HG03558 (cell line): ENCODE measurements at regions not wholly inside any gene's neighbourhood (a gene's known extent, or its start where the extent isn't known, plus 50 kb on each side); places are given as distances from the start of the nearest gene placed in this dataset.

Experiments used
- ATAC-seq: cut with Tn5 transposase; IDR thresholded peaks from one replicate; pipeline ENCODE4 v1.9.1; 2021; ENCODE audit warnings: moderate number of reproducible peaks; ENCODE audit not compliant: unreplicated experiment; ENCODE audit errors: extremely low read depth

DNA sequence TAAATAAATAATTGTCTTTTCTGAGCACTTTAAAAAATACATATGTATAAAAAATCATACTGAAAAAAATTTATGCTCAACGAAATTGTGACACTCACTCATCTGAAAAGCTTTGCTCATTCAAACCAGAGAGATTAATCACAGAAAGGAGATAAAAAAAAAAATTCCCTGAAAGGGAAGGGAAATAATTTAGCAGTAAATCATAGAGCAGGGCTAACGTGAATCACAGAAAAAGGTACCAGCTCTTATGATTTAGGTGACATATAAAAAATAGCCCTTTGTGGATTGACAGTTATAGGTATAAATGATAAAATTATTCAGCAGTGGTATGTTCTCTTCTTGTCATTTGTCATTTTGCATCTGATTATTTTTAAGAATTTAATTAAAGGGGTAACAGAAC lies 552.7 kb upstream of the TENM3 start:
- no peak for ATAC-seq

- no peak for ATAC-seq
Observed at GRCh38 chr4:181692965-181693364, 550.2 kb upstream of the TENM3 start.

DNA sequence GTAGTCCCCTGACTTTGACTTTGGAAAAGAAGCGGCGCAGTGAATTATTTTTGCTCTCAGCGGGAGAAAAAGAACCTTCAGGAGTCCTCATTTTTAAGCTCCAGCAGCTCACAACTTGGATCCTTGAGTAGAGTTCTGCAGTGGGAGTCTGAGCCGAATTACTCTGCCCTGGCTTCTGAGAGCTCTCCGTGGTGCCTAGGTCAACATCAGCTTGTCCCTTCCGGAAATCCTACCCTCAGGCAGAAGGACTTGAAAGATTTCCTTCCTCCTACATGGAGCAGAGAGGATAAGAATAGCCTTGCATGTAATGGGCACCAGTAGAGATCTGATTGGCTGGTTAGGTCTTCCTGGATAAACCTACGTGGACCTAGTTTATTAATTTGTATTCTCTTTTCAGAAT lies 549.7 kb upstream of the TENM3 start:
- no peak for ATAC-seq

GRCh38 chr4:181698221-181698620 lies 545.0 kb upstream of the TENM3 start:
- ATAC-seq: no peak

DNA sequence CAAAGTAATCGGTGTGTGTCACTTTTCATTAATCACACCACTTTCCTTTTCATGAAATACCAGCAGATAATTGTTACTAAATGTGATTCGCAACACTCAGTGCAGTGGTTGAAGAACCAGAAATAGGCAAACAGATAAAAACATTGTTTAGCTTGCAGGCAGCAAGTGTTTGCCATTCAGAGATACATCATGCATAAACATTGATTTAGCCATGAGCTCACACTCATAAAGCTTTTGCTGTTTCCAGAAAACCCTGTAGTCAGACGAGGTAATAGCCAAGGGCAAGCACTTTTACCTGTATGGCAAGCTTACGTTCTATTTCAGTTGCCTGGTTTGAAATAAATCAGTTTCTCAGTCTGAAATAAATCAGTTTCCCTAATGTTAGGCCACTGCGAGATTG lies 542.0 kb upstream of the TENM3 start:
- ATAC-seq: no peak

DNA sequence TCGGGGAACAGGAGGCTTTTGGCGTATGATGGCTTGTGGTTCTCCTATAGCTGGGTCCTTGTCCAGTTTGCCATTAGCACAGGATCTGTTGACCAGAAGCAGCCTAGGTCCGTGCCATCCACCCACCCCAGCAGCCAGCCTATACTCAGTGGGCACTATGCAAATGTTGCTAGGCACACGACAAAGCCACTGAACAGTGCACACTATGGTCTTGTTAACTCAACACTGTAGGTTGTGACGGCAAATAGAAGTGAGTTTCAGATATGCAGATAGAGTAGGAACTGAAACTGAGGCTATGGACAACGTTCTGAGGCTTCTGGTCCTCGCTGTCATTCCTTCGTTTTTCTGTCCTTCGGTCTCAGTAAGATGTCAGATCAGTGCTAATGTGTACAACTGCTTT lies 541.3 kb upstream of the TENM3 start:
- ATAC-seq: no peak

GRCh38 chr4:181702864-181703495 lies 540.2 kb upstream of the TENM3 start:
- ATAC-seq: no peak

DNA sequence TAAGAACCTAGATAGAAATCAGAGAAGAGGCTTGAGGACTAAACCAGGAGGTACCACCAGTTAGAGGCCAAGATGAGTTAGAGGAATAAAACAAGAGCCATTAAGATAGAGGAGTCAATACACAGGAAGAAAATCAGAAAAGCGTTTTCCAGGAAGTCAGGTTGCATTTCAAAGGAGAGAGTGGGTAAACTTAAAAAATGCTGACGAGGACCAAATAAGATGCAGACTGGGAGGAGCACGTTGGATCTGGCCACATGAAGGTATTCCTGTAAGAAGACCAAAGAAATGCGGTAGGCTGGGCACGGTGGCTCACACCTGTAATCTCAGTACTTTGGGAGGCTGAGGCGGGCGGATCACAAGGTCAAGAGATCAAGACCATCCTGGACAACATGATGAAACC lies 533.1 kb upstream of the TENM3 start:
- no peak for ATAC-seq

DNA sequence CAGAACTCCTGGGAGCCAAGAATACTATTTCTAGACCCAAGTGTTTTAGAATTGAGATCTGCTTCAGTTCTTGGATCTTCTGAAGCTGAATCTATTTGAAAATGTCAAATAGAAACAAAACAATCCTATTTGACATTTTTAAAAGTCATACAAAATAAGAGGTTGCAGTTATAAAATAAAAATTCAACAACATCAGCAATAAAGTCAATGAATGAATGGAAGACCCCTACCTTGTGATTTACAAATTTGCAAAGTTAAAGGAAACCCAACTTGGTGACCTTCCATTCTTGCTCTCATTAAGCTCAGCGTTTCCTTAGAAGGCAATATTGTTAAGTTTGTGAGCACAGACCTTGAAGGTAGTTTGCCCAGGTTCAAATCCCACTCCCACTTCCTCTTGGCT lies 531.8 kb upstream of the TENM3 start:
- no peak for ATAC-seq

- no peak for ATAC-seq
Observed at GRCh38 chr4:181728305-181728966, 514.8 kb upstream of the TENM3 start.

- no peak for ATAC-seq
Observed at GRCh38 chr4:181731900-181732299, 511.3 kb upstream of the TENM3 start.

- no peak for ATAC-seq
Observed at GRCh38 chr4:181737744-181738143, 505.5 kb upstream of the TENM3 start.

DNA sequence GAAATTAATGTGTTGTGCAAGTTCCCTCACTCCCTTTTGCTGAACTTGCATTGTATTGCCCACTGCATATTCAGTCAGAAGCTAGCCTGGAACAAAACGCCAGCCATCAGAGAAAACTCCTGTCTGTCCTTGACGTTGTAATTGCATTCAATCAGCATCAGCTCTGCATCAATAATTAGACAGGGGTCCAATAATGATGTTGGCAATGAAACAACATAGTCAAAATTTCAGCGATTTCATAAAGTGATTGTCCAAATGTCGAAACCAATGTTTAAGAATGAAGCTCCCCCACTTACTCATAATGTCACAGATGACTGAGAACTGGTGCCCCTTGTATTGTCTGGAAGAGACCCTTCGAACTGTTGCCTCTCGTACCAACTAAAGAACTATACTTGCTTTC lies 504.2 kb upstream of the TENM3 start:
- no peak for ATAC-seq

- ATAC-seq: no peak
Observed at GRCh38 chr4:181741513-181741912, 501.7 kb upstream of the TENM3 start.

- ATAC-seq: no peak
Observed at GRCh38 chr4:181745933-181746625, 497.1 kb upstream of the TENM3 start.

DNA sequence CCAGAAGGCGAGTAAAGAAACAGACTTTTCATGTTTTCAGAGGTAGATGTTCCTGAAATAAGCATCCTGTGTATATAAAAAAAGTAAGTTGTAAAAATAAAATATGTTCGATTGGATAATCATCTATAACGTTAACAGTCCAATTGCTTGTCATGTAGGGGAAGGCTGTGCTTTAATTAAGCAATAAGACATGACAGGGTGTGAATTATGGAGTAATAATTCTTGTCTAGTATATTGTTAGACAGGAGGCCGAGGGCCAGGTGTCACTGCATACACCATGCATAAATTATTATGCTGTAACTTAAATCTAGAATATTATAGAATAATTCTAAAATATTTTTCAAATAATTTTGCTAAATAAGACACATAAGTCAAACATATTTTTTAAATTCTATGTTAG lies 494.6 kb upstream of the TENM3 start:
- no peak for ATAC-seq

GRCh38 chr4:181752516-181752915 lies 490.7 kb upstream of the TENM3 start:
- ATAC-seq: no peak

- ATAC-seq: no peak
Observed at GRCh38 chr4:181753207-181753606, 490.0 kb upstream of the TENM3 start.

DNA sequence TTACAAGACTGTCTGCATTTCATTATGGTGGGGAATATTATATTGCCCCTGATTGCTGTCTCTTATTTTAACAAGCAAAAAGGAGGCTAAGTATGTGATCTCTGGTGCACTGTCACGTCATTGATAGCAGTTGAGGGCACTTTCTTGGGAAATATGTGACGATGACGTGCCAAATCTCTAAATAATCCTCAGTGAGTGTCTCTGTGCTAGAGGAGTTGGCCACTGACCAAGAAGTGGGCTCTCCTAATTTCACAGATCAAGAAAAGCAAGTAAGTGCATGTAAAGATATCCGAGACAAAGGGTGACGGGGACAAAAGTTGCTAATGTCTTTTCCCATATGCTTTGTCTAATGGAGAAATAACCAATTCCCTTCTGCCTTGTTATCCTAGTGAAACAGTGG lies 487.4 kb upstream of the TENM3 start:
- no peak for ATAC-seq

DNA sequence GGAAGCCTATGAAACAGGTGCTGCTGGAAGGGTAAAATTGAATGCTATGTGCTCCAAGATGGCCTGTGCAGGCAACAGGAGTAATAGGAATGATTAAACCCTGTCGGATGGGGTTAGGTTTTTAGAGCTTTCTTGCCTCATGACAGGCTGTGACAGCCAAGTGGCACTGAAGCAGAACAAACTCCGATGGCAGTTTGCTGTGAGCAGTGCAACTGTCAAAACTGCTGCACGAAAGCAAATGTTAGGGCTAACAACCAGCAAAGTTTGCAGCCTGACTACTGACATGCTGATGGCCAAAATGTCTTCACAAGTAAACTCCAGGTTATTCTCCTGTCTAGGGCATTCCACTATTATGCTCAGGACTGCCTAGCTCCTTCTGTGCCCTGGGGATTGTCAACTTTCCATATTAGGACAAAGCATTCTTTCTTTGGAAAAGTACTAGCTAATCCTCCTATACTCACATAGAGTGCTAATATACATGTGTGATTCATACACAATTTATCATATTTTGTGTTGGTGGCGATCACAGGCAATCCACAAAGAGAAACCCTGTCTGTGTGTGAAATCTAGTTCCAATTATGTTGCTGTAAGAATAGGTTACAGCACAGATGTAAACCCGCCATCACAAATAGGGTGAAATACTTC lies 486.6 kb upstream of the TENM3 start:
- ATAC-seq: no peak

- ATAC-seq: no peak
Observed at GRCh38 chr4:181757098-181757497, 486.1 kb upstream of the TENM3 start.
